ENCODE measurements at regions not wholly inside any gene's neighbourhood (a gene's known extent, or its start where the extent isn't known, plus 50 kb on each side); places are given as distances from the start of the nearest gene placed in this dataset.
"Not testable (repeated sequence)": the region's sequence is repeated elsewhere in the genome, so short reads cannot be mapped to it uniquely, and the experiment has no call there.

GRCh38 chr4:111441687-111442086 is 703.6 kb upstream of the FAM241A start:
- H3K36me3 ChIP-seq (ENCODE audit: control insufficient read depth in 2 of 2, extremely low read depth in 1 of 2, insufficient read depth in 2 of 2, low read length in 2 of 2): no peaks in the 10 kb centered on the region
- intact Hi-C loops (cut with micrococcal nuclease): no loop called here
- FAIRE-seq (no peak), DNase-seq (ENCODE audit: low read depth, low spot score) (no peak)
- TF ChIP-seq MYC (IDR thresholded peaks at IDR 0.05; ENCODE audit: low read depth, low read length) (no peak), FOS (IDR thresholded peaks at IDR 0.05; ENCODE audit: borderline replicate concordance, insufficient read depth, low read length) (no peak), POLR2AphosphoS5 (IDR thresholded peaks at IDR 0.05; ENCODE audit: insufficient read depth, low read depth, low read length) (no peak), POLR2A (IDR thresholded peaks at IDR 0.05; ENCODE audit: low read depth, low read length) (no peak), JUN (IDR thresholded peaks at IDR 0.05; ENCODE audit: borderline replicate concordance, insufficient read depth, insufficient read length, low read depth) (no peak), GATA2 (IDR thresholded peaks at IDR 0.05; ENCODE audit: insufficient read depth, insufficient read length, low read depth, low read length) (no peak), EZH2 (IDR thresholded peaks at IDR 0.05; ENCODE audit: borderline replicate concordance, low read depth, low read length, severe bottlenecking) (no peak)
- TF ChIP-seq, protein P1, sequence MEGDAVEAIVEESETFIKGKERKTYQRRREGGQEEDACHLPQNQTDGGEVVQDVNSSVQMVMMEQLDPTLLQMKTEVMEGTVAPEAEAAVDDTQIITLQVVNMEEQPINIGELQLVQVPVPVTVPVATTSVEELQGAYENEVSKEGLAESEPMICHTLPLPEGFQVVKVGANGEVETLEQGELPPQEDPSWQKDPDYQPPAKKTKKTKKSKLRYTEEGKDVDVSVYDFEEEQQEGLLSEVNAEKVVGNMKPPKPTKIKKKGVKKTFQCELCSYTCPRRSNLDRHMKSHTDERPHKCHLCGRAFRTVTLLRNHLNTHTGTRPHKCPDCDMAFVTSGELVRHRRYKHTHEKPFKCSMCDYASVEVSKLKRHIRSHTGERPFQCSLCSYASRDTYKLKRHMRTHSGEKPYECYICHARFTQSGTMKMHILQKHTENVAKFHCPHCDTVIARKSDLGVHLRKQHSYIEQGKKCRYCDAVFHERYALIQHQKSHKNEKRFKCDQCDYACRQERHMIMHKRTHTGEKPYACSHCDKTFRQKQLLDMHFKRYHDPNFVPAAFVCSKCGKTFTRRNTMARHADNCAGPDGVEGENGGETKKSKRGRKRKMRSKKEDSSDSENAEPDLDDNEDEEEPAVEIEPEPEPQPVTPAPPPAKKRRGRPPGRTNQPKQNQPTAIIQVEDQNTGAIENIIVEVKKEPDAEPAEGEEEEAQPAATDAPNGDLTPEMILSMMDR (IDR thresholded peaks at IDR 0.05; ENCODE audit: extremely low read depth in 1 of 2, insufficient read depth in 1 of 2, low read depth in 1 of 2, low read length in 2 of 2): no peak
- TF ChIP-seq, protein P2, sequence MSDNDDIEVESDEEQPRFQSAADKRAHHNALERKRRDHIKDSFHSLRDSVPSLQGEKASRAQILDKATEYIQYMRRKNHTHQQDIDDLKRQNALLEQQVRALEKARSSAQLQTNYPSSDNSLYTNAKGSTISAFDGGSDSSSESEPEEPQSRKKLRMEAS (IDR thresholded peaks at IDR 0.05; ENCODE audit: insufficient read depth, insufficient read length): no peak
- no peaks in the 10 kb centered on the region for H3K9me3 ChIP-seq (replicated peaks; ENCODE audit: control insufficient read depth, insufficient read depth, low read length)
- H4K20me1 ChIP-seq (replicated peaks; ENCODE audit: control insufficient read depth, extremely low read depth, insufficient read depth, low read length): no peaks in the 10 kb centered on the region
- no peaks in the 10 kb centered on the region for H3K9me1 ChIP-seq (replicated peaks; ENCODE audit: control insufficient read depth, extremely low read depth, insufficient read depth, low read length)
- no peak overlapping the region for H3K4me3 ChIP-seq (replicated peaks in 1 of 3; ENCODE audit: insufficient read depth in 1 of 3, low read depth in 1 of 3, low read length in 3 of 3)
- no peaks in the 10 kb centered on the region for H3K4me1 ChIP-seq (ENCODE audit: control insufficient read depth, extremely low read depth, insufficient read depth, low read length)
- H3K27me3 ChIP-seq (ENCODE audit: control insufficient read depth in 2 of 2, insufficient read depth in 2 of 2, low read length in 2 of 2): no peaks in the 10 kb centered on the region
- POLR2A ChIA-PET: no interaction called here
- H3K9ac ChIP-seq (replicated peaks; ENCODE audit: extremely low read depth, insufficient read depth, low read length): no peak overlapping the region
- no peak overlapping the region for H3K4me2 ChIP-seq (ENCODE audit: insufficient read depth, low read length)
- no peaks in the 10 kb centered on the region for H3K79me2 ChIP-seq (ENCODE audit: control insufficient read depth, insufficient read depth, low read length)
- dilution Hi-C loops (cut with MboI; ENCODE audit: extremely low pct_ligation_motif_present, low sequenced_read_pairs): no loop called here
- no peak overlapping the region for H3K27ac ChIP-seq (ENCODE audit: insufficient read depth, low read depth, low read length)
- H2AFZ ChIP-seq (ENCODE audit: low read depth, low read length): no peak overlapping the region
- CTCF ChIA-PET: no interaction called here
- BruUV-seq (replicated peaks): no TSS peak

GRCh38 chr4:111444836-111445235 is 700.4 kb upstream of the FAM241A start:
- H3K4me2 ChIP-seq (ENCODE audit: insufficient read depth, low read length); H3K9me3 ChIP-seq (replicated peaks; ENCODE audit: control insufficient read depth, insufficient read depth, low read length); H3K36me3 ChIP-seq (ENCODE audit: control insufficient read depth in 2 of 2, extremely low read depth in 1 of 2, insufficient read depth in 2 of 2, low read length in 2 of 2); H3K27me3 ChIP-seq (ENCODE audit: control insufficient read depth in 2 of 2, insufficient read depth in 2 of 2, low read length in 2 of 2); BruUV-seq (replicated peaks); H3K4me3 ChIP-seq (replicated peaks in 1 of 3; ENCODE audit: insufficient read depth in 1 of 3, low read depth in 1 of 3, low read length in 3 of 3); DNase-seq (ENCODE audit: low read depth, low spot score); H3K9ac ChIP-seq (replicated peaks; ENCODE audit: extremely low read depth, insufficient read depth, low read length); H3K9me1 ChIP-seq (replicated peaks; ENCODE audit: control insufficient read depth, extremely low read depth, insufficient read depth, low read length); H3K79me2 ChIP-seq (ENCODE audit: control insufficient read depth, insufficient read depth, low read length); H3K4me1 ChIP-seq (ENCODE audit: control insufficient read depth, extremely low read depth, insufficient read depth, low read length); H2AFZ ChIP-seq (ENCODE audit: low read depth, low read length); dilution Hi-C loops (cut with MboI; ENCODE audit: extremely low pct_ligation_motif_present, low sequenced_read_pairs); intact Hi-C loops (cut with micrococcal nuclease); H4K20me1 ChIP-seq (replicated peaks; ENCODE audit: control insufficient read depth, extremely low read depth, insufficient read depth, low read length); FAIRE-seq; H3K27ac ChIP-seq (ENCODE audit: insufficient read depth, low read depth, low read length); POLR2A ChIA-PET: not testable (repeated sequence)
- CTCF ChIA-PET: interaction anchor here (1.6 kb wide), 1 partner anchor 10 kb away, joined by 4 read pairs; no protein-coding TSS in a partner anchor

Measured in endothelial cell of umbilical vein (primary cell).